Hepatocyte (in vitro differentiated cells): ENCODE measurements at regions not wholly inside any gene's neighbourhood (a gene's known extent, or its start where the extent isn't known, plus 50 kb on each side); places are given as distances from the start of the nearest gene placed in this dataset.

Source experiments
- DNase-seq: peaks from one replicate; pipeline ENCODE4 v3.0.0-alpha.2; 2016; ENCODE audit warnings: low spot score
- H2AFZ ChIP-seq: fragments of 200-600 bp; sonication (generic); 2 replicates; pipeline ENCODE4 v1.6.0; 2016; ENCODE audit warnings: antibody characterized with exemption, mild to moderate bottlenecking
- H3K27ac ChIP-seq: fragments of 200-600 bp; sonication (generic); 2 replicates; pipeline ENCODE4 v1.5.1; 2016; ENCODE audit warnings: mild to moderate bottlenecking
- H3K27me3 ChIP-seq: fragments of 200-600 bp; sonication (generic); 2 replicates; pipeline ENCODE4 v1.6.1; 2016
- H3K36me3 ChIP-seq: fragments of 200-600 bp; sonication (generic); replicated peaks from 2 replicates; pipeline ENCODE4 v1.5.1; 2016; ENCODE audit warnings: low read depth; ENCODE audit not compliant: insufficient read depth
- H3K4me1 ChIP-seq: fragments of 200-600 bp; sonication (generic); 2 replicates; pipeline ENCODE4 v1.5.1; 2016; ENCODE audit warnings: mild to moderate bottlenecking, moderate library complexity; ENCODE audit not compliant: insufficient read depth
- H3K4me2 ChIP-seq: fragments of 200-600 bp; sonication (generic); 2 replicates; pipeline ENCODE4 v1.6.0; 2016
- H3K4me3 ChIP-seq: fragments of 200-600 bp; sonication (generic); 2 replicates; pipeline ENCODE4 v1.5.1; 2016; ENCODE audit warnings: mild to moderate bottlenecking
- H3K79me2 ChIP-seq: fragments of 200-600 bp; sonication (generic); 2 replicates; pipeline ENCODE4 v1.6.0; 2017; ENCODE audit warnings: mild to moderate bottlenecking
- H3K9me2 ChIP-seq: fragments of 200-600 bp; sonication (generic); replicated peaks from 2 replicates; pipeline ENCODE4 v1.6.0; 2017; ENCODE audit warnings: mild to moderate bottlenecking; ENCODE audit not compliant: insufficient read depth
- H3K9me3 ChIP-seq: fragments of 200-600 bp; sonication (generic); 2 replicates; pipeline ENCODE4 v1.5.1; 2016; ENCODE audit warnings: low read depth, mild to moderate bottlenecking
- H4K20me1 ChIP-seq: fragments of 200-600 bp; sonication (generic); 2 replicates; pipeline ENCODE4 v1.6.0; 2016; ENCODE audit warnings: mild to moderate bottlenecking; ENCODE audit not compliant: insufficient read depth, poor library complexity, severe bottlenecking
- EZH2 ChIP-seq: fragments of 200-600 bp; sonication (generic); IDR thresholded peaks from 2 replicates; pipeline ENCODE4 v1.6.1; 2016; ENCODE audit warnings: antibody characterized with exemption, mild to moderate bottlenecking, borderline replicate concordance
- EZH2phosphoT487 ChIP-seq: fragments of 200-600 bp; sonication (generic); IDR thresholded peaks from one replicate; pipeline ENCODE4 v1.6.1; 2018; ENCODE audit warnings: antibody characterized with exemption, mild to moderate bottlenecking, low read depth, moderate library complexity; ENCODE audit not compliant: unreplicated experiment, severe bottlenecking
- whole genome bisulfite sequencing: methylation state at CpG from one replicate; pipeline ENCODE4 v1.1.6; 2016; ENCODE audit warnings: low lambda C conversion rate; ENCODE audit errors: missing lambda C conversion rate; 5-methylcytosine and 5-hydroxymethylcytosine counted together
- TF ChIP-seq, protein P1 (sequence below): fragments of 200-600 bp; sonication (generic); IDR thresholded peaks from 2 replicates; pipeline ENCODE4 v1.5.1; 2016; ENCODE audit warnings: antibody characterized with exemption, mild to moderate bottlenecking; ENCODE audit not compliant: poor library complexity

DNA sequence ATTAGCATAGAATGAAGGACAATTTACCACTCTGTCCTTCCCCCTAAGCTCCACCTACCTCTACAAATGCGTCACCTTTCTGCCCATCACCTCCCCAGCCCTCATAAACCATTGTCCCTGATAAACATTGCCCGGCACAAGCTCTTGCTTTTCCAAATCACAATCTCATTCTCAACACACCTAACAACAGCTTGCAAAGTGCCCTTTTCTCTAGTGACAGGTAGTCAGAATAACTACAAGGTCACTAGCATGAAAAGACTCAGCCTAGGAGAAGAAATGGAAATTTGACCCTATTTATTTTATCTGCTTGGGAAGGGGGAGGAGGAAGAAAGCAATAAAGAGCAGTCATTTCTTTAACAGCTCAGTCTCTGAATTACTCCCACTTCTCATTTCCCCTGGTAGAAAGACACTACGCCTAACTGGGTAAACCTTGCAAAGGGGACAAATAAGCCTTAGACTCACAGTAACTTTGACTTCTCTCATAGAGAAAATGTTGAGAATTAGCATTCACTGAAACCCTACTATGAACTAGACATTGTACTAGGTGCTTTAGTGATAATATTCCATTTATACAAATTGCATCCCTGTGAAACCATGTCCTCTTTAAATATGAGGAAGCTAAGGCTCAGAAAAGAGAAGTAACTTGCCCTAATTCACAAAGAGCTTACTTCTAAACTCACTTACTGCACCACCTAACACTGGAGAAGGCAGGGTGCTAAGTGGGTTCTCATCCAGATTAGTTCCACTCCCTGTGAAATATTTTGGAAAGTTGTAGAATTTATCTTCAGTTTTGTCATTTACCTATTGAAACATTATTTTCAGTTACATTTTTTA is 116.2 kb upstream of the FNDC3A start:
- H3K4me3 ChIP-seq, result no peak overlapping the region
- H3K9me2 ChIP-seq, result no peaks in the 10 kb centered on the region
- peak overlapping the region; percentile 52 for H3K4me2 ChIP-seq
- no peaks in the 10 kb centered on the region for H3K27me3 ChIP-seq
- peak; percentile 60 for DNase-seq
- no peaks in the 10 kb centered on the region for H3K9me3 ChIP-seq
- 28% methylated on average over 3 of the region's 3 CpGs for WGBS
- H3K36me3 ChIP-seq, result no peaks in the 10 kb centered on the region
- peaks cover 5% of the 10 kb centered on the region for H3K4me1 ChIP-seq
- no peak overlapping the region for H2AFZ ChIP-seq
- peak overlapping the region; percentile 55 for H3K27ac ChIP-seq
- H4K20me1 ChIP-seq, result no peaks in the 10 kb centered on the region
- TF ChIP-seq EZH2 (no peak), EZH2phosphoT487 (no peak)
- TF ChIP-seq, protein P1, sequence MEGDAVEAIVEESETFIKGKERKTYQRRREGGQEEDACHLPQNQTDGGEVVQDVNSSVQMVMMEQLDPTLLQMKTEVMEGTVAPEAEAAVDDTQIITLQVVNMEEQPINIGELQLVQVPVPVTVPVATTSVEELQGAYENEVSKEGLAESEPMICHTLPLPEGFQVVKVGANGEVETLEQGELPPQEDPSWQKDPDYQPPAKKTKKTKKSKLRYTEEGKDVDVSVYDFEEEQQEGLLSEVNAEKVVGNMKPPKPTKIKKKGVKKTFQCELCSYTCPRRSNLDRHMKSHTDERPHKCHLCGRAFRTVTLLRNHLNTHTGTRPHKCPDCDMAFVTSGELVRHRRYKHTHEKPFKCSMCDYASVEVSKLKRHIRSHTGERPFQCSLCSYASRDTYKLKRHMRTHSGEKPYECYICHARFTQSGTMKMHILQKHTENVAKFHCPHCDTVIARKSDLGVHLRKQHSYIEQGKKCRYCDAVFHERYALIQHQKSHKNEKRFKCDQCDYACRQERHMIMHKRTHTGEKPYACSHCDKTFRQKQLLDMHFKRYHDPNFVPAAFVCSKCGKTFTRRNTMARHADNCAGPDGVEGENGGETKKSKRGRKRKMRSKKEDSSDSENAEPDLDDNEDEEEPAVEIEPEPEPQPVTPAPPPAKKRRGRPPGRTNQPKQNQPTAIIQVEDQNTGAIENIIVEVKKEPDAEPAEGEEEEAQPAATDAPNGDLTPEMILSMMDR, result no peak
- H3K79me2 ChIP-seq, result no peaks in the 10 kb centered on the region

DNA sequence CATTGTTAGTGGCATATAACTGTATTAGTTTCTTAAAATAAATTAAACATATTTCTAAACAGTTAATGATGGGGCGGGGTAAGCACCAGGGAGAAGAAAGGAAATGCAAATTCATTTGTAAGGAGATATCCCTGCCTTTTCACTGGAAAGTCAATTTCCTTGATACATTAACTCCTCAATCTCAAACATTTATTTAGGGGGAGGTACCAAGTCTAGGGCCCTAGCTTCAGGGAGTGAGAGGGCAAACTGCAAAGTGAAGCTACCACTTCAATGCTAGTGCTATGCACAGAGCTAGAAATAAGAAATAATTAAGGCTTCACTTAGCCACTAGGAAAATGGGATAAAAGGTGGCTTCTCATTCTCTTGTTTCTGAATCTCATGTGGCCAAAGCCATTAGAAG is 115.3 kb upstream of the FNDC3A start:
- 100% methylated on average over 1 of the region's 1 CpG for WGBS
- no peaks in the 10 kb centered on the region for H4K20me1 ChIP-seq
- no peak overlapping the region for H3K4me2 ChIP-seq
- no peaks in the 10 kb centered on the region for H3K36me3 ChIP-seq
- no peak overlapping the region for H2AFZ ChIP-seq
- no peaks in the 10 kb centered on the region for H3K27me3 ChIP-seq
- H3K9me2 ChIP-seq, result no peaks in the 10 kb centered on the region
- no peak overlapping the region for H3K4me3 ChIP-seq
- no peak for DNase-seq
- H3K79me2 ChIP-seq, result no peaks in the 10 kb centered on the region
- no peaks in the 10 kb centered on the region for H3K9me3 ChIP-seq
- no peak overlapping the region for H3K27ac ChIP-seq
- H3K4me1 ChIP-seq, result peaks cover 5% of the 10 kb centered on the region
- TF ChIP-seq EZH2phosphoT487, result no peak
- no peak for TF ChIP-seq EZH2
- TF ChIP-seq, protein P1, result no peak

DNA sequence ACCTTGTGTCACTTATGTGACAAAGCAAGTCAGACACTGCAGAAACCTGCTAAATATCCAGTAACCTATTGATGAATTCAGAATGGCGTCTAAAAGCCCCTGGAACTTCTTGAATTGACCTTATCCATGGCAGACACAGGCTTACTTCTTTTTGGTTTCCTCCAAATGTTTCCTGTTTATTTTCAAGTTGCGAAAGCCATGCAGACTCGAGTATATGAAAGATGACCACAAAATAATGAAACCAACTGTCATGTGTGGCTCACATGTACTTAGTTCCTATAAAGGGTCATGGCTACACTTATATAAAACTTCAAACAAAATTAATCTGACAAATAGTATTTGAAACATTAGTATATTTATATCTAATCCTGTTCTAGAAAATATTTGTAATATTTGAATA is 113.1 kb upstream of the FNDC3A start:
- Histone ChIP-seq H2AFZ (no peak overlapping the region), H3K27me3 (no peaks in the 10 kb centered on the region), H3K4me3 (no peak overlapping the region), H3K9me3 (no peaks in the 10 kb centered on the region), H3K9me2 (no peaks in the 10 kb centered on the region), H3K27ac (no peak overlapping the region), H3K4me1 (peaks cover 8% of the 10 kb centered on the region), H3K4me2 (no peak overlapping the region), H3K36me3 (no peaks in the 10 kb centered on the region), H4K20me1 (no peaks in the 10 kb centered on the region), H3K79me2 (no peaks in the 10 kb centered on the region)
- TF ChIP-seq, protein P1, result no peak
- TF ChIP-seq EZH2phosphoT487 (no peak), EZH2 (no peak)
- WGBS, result 79% methylated on average over 3 of the region's 3 CpGs
- no peak for DNase-seq
